ENCODE measurements at regions not wholly inside any gene's neighbourhood (a gene's known extent, or its start where the extent isn't known, plus 50 kb on each side); places are given as distances from the start of the nearest gene placed in this dataset.

- no peak overlapping the region for H3K4me3 Mint-ChIP-seq
- ATAC-seq, result no peak
- no peak overlapping the region for H3K27ac Mint-ChIP-seq
These were observed 254.7 kb upstream of the NFE2L3 start for GRCh38 chr7:25897261-25897782.

GRCh38 chr7:25900245-25900644, 251.8 kb upstream of the NFE2L3 start:
- H3K9me3 Mint-ChIP-seq, result no peaks in the 10 kb centered on the region
- ATAC-seq, result no peak
- no peak overlapping the region for H3K27ac Mint-ChIP-seq
- peaks cover 17% of the 10 kb centered on the region for H3K4me1 Mint-ChIP-seq
- H3K27me3 Mint-ChIP-seq, result peaks cover 46% of the 10 kb centered on the region
- H3K4me3 Mint-ChIP-seq, result no peak overlapping the region
- no peaks in the 10 kb centered on the region for H3K36me3 Mint-ChIP-seq

More at GRCh38 chr7:25897261-25897782, 254.7 kb upstream of the NFE2L3 start:
- H3K4me1 Mint-ChIP-seq, result peaks cover 40% of the 10 kb centered on the region
- no peaks in the 10 kb centered on the region for H3K36me3 Mint-ChIP-seq
- H3K9me3 Mint-ChIP-seq, result no peaks in the 10 kb centered on the region
- peaks cover 58% of the 10 kb centered on the region for H3K27me3 Mint-ChIP-seq

DNA sequence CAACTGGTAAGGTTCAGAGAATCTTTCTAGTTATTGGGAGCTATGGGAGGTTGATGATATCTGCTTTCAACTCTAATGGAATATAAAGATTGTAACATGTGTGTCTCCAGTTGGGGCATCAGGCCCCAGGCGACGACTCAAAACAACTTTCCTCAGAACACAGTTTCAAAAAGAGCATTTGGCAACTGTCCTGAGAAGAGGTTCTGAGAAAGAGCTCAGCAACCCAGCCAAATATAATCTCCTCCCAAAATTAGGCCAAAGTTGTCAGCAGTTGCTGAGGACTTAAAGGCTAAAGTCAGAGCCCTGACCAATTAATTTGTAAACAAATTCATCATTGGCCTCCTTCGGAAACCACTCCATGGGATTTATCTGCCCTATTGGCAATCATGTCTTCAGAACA, 251.1 kb upstream of the NFE2L3 start:
- H3K9me3 Mint-ChIP-seq, result no peaks in the 10 kb centered on the region
- H3K36me3 Mint-ChIP-seq, result no peaks in the 10 kb centered on the region
- no peak for ATAC-seq
- no peak overlapping the region for H3K4me3 Mint-ChIP-seq
- peaks cover 11% of the 10 kb centered on the region for H3K4me1 Mint-ChIP-seq
- peaks cover 46% of the 10 kb centered on the region for H3K27me3 Mint-ChIP-seq
- H3K27ac Mint-ChIP-seq, result no peak overlapping the region

DNA sequence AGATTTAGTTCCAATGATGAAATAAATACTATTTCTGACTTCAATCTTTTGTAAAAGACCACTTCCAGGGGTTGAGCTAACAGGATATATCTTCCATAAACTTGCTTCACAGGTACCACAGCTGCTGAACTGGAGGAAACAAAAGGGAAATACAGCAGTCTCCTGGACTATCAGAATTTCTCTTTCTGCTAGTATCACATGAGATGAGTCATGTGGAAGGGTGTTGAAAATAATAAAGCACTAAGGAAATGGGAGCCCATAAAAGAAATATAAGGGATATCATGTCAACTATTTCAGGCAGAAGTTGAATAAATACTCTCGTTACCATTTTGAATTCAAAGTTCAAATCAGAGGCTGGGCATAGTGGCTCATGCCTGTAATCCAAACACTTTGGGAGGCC, 250.3 kb upstream of the NFE2L3 start:
- no peak overlapping the region for H3K4me3 Mint-ChIP-seq
- H3K4me1 Mint-ChIP-seq, result peaks cover 8% of the 10 kb centered on the region
- no peaks in the 10 kb centered on the region for H3K9me3 Mint-ChIP-seq
- H3K27me3 Mint-ChIP-seq, result peaks cover 48% of the 10 kb centered on the region
- no peaks in the 10 kb centered on the region for H3K36me3 Mint-ChIP-seq
- H3K27ac Mint-ChIP-seq, result no peak overlapping the region
- no peak for ATAC-seq

- peaks cover 29% of the 10 kb centered on the region for H3K27me3 Mint-ChIP-seq
- H3K27ac Mint-ChIP-seq, result no peak overlapping the region
- no peak for ATAC-seq
- no peak overlapping the region for H3K4me3 Mint-ChIP-seq
- H3K4me1 Mint-ChIP-seq, result no peaks in the 10 kb centered on the region
- no peaks in the 10 kb centered on the region for H3K36me3 Mint-ChIP-seq
- no peaks in the 10 kb centered on the region for H3K9me3 Mint-ChIP-seq
These were observed 246.0 kb upstream of the NFE2L3 start for GRCh38 chr7:25906003-25906402.

GRCh38 chr7:25906760-25907159, 245.2 kb upstream of the NFE2L3 start:
- no peaks in the 10 kb centered on the region for H3K9me3 Mint-ChIP-seq
- no peaks in the 10 kb centered on the region for H3K36me3 Mint-ChIP-seq
- H3K27ac Mint-ChIP-seq, result no peak overlapping the region
- H3K4me3 Mint-ChIP-seq, result no peak overlapping the region
- ATAC-seq, result no peak
- no peaks in the 10 kb centered on the region for H3K4me1 Mint-ChIP-seq
- H3K27me3 Mint-ChIP-seq, result peaks cover 29% of the 10 kb centered on the region

GRCh38 chr7:25907214-25907613, 244.8 kb upstream of the NFE2L3 start:
- Mint-ChIP-seq H3K9me3 (no peaks in the 10 kb centered on the region), H3K27ac (no peak overlapping the region), H3K4me3 (no peak overlapping the region), H3K27me3 (peaks cover 29% of the 10 kb centered on the region), H3K36me3 (no peaks in the 10 kb centered on the region), H3K4me1 (no peaks in the 10 kb centered on the region)
- no peak for ATAC-seq

- Mint-ChIP-seq H3K36me3 (no peaks in the 10 kb centered on the region), H3K27ac (no peak overlapping the region), H3K27me3 (peaks cover 29% of the 10 kb centered on the region), H3K4me3 (no peak overlapping the region), H3K9me3 (no peaks in the 10 kb centered on the region), H3K4me1 (no peaks in the 10 kb centered on the region)
- ATAC-seq, result no peak
These were observed 244.3 kb upstream of the NFE2L3 start for GRCh38 chr7:25907731-25908130.

DNA sequence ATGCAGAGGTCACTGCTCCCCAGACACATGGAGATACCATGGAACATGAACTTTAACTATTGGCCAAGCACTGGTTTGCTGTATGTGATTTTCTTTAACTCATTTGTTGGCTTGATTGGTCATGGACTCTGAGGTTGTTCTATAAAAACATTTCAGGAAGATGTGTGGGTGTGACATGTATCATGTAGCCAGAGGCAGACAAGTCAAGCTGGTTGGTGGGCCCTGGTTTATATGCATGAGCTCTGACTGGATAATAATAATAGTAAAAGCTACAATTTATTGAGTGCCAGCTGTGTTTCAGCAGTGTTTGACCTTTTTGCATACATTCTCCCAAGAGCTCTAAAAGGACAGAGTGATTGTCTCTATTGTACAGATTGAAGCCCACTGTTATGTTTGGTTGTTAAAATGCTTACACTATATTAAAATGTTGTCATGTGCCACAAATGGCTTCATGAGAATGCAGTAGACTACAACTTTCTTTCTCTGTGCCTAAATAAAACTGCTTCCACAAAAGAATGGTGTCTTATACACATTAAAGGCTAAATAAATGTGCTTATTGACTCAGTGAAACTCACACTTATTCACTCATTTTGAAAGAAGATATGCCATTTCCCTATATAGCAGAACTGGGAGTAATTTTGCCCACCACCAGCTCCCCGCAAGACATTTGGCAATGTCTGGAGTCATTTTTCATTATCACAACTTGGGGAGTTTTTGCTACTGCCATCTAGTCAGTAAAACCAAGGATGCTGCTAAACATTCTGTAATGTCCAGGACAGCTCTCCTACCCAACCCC, 243.6 kb upstream of the NFE2L3 start:
- Mint-ChIP-seq H3K4me1 (no peaks in the 10 kb centered on the region), H3K27ac (no peak overlapping the region), H3K27me3 (peaks cover 31% of the 10 kb centered on the region), H3K9me3 (no peaks in the 10 kb centered on the region), H3K4me3 (no peak overlapping the region), H3K36me3 (no peaks in the 10 kb centered on the region)
- no peak for ATAC-seq

- Mint-ChIP-seq H3K36me3 (no peaks in the 10 kb centered on the region), H3K9me3 (no peaks in the 10 kb centered on the region), H3K27me3 (peaks cover 34% of the 10 kb centered on the region), H3K27ac (no peak overlapping the region), H3K4me1 (no peaks in the 10 kb centered on the region), H3K4me3 (no peak overlapping the region)
- no peak for ATAC-seq
These were observed 240.0 kb upstream of the NFE2L3 start for GRCh38 chr7:25911738-25912607.

DNA sequence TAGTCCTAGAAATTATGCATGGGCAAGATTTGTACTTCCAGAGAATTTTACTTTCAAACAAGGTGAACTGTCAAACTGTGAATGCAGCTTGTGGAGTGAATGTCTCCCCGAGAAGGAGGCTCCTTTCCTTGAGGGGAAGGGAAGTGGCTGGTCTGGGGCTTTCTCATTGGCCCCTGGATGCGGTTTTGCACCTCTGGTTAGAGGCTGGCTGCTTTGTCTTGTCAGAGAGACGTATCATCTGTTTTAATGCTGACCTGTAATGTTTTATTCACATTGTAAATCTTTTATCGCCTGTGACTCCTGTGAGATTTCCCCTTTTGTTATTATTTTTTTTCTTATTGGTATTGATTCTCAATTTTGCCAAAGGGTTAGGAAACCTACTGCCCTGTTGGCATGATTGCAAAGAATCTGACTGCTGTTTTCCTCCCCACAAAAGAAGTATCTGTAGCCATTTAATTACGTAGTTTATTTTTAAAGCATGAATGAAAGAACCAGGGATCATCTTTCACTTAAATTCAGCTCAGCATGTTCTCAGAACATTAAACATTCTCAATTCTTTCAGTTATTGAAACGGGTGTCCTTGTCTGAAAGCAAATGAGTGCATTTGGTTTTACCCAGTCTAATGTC, 238.3 kb upstream of the NFE2L3 start:
- Mint-ChIP-seq H3K4me3 (no peak overlapping the region), H3K4me1 (no peaks in the 10 kb centered on the region), H3K36me3 (peaks cover 9% of the 10 kb centered on the region), H3K27me3 (peaks cover 40% of the 10 kb centered on the region), H3K9me3 (peaks cover 9% of the 10 kb centered on the region), H3K27ac (no peak overlapping the region)
- ATAC-seq, result no peak

- no peaks in the 10 kb centered on the region for H3K4me1 Mint-ChIP-seq
- no peak overlapping the region for H3K4me3 Mint-ChIP-seq
- ATAC-seq, result no peak
- peaks cover 12% of the 10 kb centered on the region for H3K9me3 Mint-ChIP-seq
- H3K27me3 Mint-ChIP-seq, result peaks cover 30% of the 10 kb centered on the region
- peaks cover 14% of the 10 kb centered on the region for H3K36me3 Mint-ChIP-seq
- no peak overlapping the region for H3K27ac Mint-ChIP-seq
These were observed 233.3 kb upstream of the NFE2L3 start for GRCh38 chr7:25918731-25919130.

DNA sequence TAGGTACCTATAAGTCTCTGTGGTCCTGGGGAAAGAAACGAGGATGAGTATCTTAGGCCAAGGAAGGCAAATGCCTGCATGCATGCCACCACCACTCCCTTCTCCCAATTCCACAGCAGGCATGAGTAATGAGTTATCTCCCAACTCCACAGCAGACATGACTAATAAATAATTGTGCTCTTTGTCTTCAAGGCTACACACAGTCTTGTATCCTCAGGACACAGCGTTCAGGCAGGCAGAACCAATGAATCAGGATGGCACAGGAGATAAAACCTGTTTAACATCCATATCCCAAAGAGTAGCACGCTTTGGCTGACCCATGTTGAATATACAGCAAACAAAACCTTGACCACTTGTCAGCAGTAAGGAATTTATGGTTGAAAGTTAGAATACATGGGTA, 229.7 kb upstream of the NFE2L3 start:
- ATAC-seq, result no peak
- H3K4me3 Mint-ChIP-seq, result no peak overlapping the region
- peaks cover 14% of the 10 kb centered on the region for H3K36me3 Mint-ChIP-seq
- peaks cover 11% of the 10 kb centered on the region for H3K9me3 Mint-ChIP-seq
- H3K4me1 Mint-ChIP-seq, result no peaks in the 10 kb centered on the region
- H3K27ac Mint-ChIP-seq, result no peak overlapping the region
- H3K27me3 Mint-ChIP-seq, result peaks cover 20% of the 10 kb centered on the region

- Mint-ChIP-seq H3K27ac (no peak overlapping the region), H3K4me1 (no peaks in the 10 kb centered on the region), H3K9me3 (peaks cover 7% of the 10 kb centered on the region), H3K27me3 (peaks cover 28% of the 10 kb centered on the region), H3K4me3 (no peak overlapping the region), H3K36me3 (peaks cover 3% of the 10 kb centered on the region)
- no peak for ATAC-seq
These were observed 228.1 kb upstream of the NFE2L3 start for GRCh38 chr7:25923741-25924460.

- H3K4me3 Mint-ChIP-seq, result no peak overlapping the region
- ATAC-seq, result no peak
- no peak overlapping the region for H3K27ac Mint-ChIP-seq
- H3K36me3 Mint-ChIP-seq, result no peaks in the 10 kb centered on the region
- peaks cover 43% of the 10 kb centered on the region for H3K27me3 Mint-ChIP-seq
- H3K9me3 Mint-ChIP-seq, result peaks cover 6% of the 10 kb centered on the region
- H3K4me1 Mint-ChIP-seq, result no peaks in the 10 kb centered on the region
These were observed 226.0 kb upstream of the NFE2L3 start for GRCh38 chr7:25926009-25926408.
